HEK293 (cell line): ENCODE measurements at regions not wholly inside any gene's neighbourhood (a gene's known extent, or its start where the extent isn't known, plus 50 kb on each side); places are given as distances from the start of the nearest gene placed in this dataset.

Experiments used
- REST ChIP-seq: fragments of 450-650 bp; formaldehyde crosslinking; IDR thresholded peaks from 2 replicates; pipeline ENCODE4 v1.5.1; 2016; ENCODE audit warnings: missing biosample characterization, missing genetic modification characterization
- ZNF2 ChIP-seq: fragments of 450-650 bp; formaldehyde crosslinking; IDR thresholded peaks from 2 replicates; pipeline ENCODE4 v1.5.1; 2016; ENCODE audit warnings: missing biosample characterization, missing genetic modification characterization
- TF ChIP-seq, protein P1 (sequence below): fragments of 450-650 bp; formaldehyde crosslinking; IDR thresholded peaks from 2 replicates; pipeline ENCODE4 v1.5.1; 2016; ENCODE audit warnings: missing biosample characterization, missing genetic modification characterization

GRCh38 chr16:65481956-65482355, 360.1 kb upstream of the CDH11 start:
- TF ChIP-seq REST (tag by site-specific recombination) (no peak), ZNF2 (tag by site-specific recombination) (no peak)
- TF ChIP-seq, protein P1, sequence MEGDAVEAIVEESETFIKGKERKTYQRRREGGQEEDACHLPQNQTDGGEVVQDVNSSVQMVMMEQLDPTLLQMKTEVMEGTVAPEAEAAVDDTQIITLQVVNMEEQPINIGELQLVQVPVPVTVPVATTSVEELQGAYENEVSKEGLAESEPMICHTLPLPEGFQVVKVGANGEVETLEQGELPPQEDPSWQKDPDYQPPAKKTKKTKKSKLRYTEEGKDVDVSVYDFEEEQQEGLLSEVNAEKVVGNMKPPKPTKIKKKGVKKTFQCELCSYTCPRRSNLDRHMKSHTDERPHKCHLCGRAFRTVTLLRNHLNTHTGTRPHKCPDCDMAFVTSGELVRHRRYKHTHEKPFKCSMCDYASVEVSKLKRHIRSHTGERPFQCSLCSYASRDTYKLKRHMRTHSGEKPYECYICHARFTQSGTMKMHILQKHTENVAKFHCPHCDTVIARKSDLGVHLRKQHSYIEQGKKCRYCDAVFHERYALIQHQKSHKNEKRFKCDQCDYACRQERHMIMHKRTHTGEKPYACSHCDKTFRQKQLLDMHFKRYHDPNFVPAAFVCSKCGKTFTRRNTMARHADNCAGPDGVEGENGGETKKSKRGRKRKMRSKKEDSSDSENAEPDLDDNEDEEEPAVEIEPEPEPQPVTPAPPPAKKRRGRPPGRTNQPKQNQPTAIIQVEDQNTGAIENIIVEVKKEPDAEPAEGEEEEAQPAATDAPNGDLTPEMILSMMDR (tag by site-specific recombination): no peak
